ENCODE measurements at regions not wholly inside any gene's neighbourhood (a gene's known extent, or its start where the extent isn't known, plus 50 kb on each side); places are given as distances from the start of the nearest gene placed in this dataset.

GRCh38 chr14:38101679-38102078 is 106.0 kb upstream of the SSTR1 start:
- no peak overlapping the region for H3K4me3 ChIP-seq
- H3K27ac ChIP-seq: no peak overlapping the region
- TF ChIP-seq, protein P1, sequence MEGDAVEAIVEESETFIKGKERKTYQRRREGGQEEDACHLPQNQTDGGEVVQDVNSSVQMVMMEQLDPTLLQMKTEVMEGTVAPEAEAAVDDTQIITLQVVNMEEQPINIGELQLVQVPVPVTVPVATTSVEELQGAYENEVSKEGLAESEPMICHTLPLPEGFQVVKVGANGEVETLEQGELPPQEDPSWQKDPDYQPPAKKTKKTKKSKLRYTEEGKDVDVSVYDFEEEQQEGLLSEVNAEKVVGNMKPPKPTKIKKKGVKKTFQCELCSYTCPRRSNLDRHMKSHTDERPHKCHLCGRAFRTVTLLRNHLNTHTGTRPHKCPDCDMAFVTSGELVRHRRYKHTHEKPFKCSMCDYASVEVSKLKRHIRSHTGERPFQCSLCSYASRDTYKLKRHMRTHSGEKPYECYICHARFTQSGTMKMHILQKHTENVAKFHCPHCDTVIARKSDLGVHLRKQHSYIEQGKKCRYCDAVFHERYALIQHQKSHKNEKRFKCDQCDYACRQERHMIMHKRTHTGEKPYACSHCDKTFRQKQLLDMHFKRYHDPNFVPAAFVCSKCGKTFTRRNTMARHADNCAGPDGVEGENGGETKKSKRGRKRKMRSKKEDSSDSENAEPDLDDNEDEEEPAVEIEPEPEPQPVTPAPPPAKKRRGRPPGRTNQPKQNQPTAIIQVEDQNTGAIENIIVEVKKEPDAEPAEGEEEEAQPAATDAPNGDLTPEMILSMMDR (IDR thresholded peaks at IDR 0.05): no peak
- DNase-seq (ENCODE audit: low spot score): no peak

DNA sequence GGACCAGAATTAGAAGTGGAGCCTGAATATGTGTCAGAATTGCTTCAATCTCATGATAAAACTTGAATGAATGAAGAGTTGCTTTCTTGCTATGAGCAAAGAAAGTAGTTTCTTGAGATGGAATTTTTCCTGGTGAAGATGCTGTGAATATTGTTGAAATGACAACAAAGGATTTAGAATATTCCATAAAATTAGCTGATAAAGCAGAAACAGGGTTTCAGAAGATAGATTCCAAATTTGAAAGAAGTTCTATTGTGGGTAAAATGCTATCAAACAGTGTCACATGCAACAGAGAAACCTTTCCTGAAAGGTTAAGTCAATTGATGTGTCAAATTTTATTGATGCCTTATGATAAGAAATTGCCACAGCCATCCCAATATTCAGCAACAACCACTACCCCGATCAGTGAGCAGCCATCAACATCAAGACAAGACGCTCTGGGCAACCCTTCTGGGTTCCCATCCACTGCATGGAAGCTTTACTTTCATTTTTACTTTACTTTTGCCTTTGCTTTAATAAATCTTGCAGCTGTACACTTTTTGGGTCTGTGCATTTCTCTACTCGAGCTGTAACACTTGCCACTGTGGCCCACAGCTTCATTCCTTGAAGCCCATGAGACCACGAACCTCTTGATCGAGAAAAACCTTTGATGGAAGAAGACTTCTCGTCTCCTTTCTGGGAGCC is 104.0 kb upstream of the SSTR1 start:
- Histone ChIP-seq H3K4me3 (no peak overlapping the region), H3K27ac (no peak overlapping the region)
- TF ChIP-seq, protein P1 (IDR thresholded peaks at IDR 0.05): no peak
- no peak for DNase-seq (ENCODE audit: low spot score)

GRCh38 chr14:38105106-38105702 is 102.5 kb upstream of the SSTR1 start:
- no peak for DNase-seq (ENCODE audit: low spot score)
- no peak overlapping the region for H3K27ac ChIP-seq
- TF ChIP-seq, protein P1 (IDR thresholded peaks at IDR 0.05): no peak
- H3K4me3 ChIP-seq: no peak overlapping the region

DNA sequence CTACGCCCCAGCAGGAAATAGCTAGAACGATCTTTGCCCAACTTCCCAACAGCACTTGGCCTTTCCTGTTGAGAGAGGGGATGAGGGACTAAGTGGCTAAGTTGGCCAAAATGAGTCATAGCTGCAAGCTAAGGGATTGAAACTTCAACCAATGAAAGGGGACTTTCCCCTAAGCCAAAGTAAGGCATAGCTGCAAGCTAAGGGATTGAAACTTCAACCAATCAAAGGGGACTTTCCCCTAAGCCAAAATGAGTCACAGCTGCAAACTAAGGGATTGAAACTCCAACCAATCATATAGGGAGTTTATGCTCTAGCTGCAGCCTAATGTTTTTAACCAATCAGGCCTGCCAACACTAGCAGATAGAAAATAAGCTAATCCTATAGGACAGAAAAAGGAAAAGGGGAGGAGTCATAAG is 100.5 kb upstream of the SSTR1 start:
- TF ChIP-seq, protein P1 (IDR thresholded peaks at IDR 0.05): no peak
- Histone ChIP-seq H3K4me3 (no peak overlapping the region), H3K27ac (no peak overlapping the region)
- no peak for DNase-seq (ENCODE audit: low spot score)

GRCh38 chr14:38108681-38109080 is 99.0 kb upstream of the SSTR1 start:
- H3K27ac ChIP-seq: no peak overlapping the region
- TF ChIP-seq, protein P1 (IDR thresholded peaks at IDR 0.05): no peak
- DNase-seq (ENCODE audit: low spot score): no peak
- no peak overlapping the region for H3K4me3 ChIP-seq

DNA sequence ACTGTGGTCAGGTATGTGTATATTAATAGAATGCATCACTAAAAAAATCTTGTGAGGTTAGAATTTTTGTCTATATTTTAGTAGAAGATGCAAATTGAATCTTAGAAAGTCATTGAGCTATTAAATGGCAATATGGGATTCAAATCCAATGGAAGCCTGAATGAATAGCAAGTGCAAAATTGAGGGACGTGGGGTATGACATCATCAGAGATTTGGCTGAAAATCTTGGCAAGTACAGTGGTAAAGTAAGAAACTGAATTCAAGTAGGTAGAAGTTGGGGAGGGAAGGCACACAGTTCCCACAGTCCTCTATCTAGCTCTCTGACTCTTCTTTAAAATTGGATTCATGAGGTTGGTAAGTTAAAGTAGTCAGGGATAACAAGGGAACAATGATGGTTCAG is 97.4 kb upstream of the SSTR1 start:
- Histone ChIP-seq H3K4me3 (no peak overlapping the region), H3K27ac (no peak overlapping the region)
- no peak for DNase-seq (ENCODE audit: low spot score)
- TF ChIP-seq, protein P1 (IDR thresholded peaks at IDR 0.05): no peak

GRCh38 chr14:38111046-38111445 is 96.7 kb upstream of the SSTR1 start:
- no peak overlapping the region for H3K27ac ChIP-seq
- no peak overlapping the region for H3K4me3 ChIP-seq
- TF ChIP-seq, protein P1 (IDR thresholded peaks at IDR 0.05): no peak
- DNase-seq (ENCODE audit: low spot score): no peak
